ENCODE measurements at regions not wholly inside any gene's neighbourhood (a gene's known extent, or its start where the extent isn't known, plus 50 kb on each side); places are given as distances from the start of the nearest gene placed in this dataset.

DNA sequence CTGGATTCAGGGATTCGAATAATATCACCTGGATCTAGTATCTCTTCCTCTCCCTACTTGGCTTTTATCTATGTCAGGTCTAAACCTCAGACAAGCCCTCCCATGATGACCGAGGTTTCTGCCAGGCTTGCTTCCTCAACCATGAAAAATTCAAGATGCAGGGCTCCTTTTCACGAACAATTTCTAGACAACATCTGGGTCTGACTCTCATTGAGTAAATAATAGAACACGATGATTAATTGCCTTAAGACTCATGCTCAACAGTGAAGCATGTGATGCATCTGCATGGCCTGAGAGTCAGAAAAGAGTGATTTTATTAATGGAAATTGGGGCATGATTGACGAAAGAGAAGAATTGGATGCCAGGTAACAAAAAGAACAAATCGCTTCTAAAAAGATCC is 277.2 kb upstream of the ZNF608 start:
- no peak for TF ChIP-seq CTCF (IDR thresholded peaks at IDR 0.05)
- Mint-ChIP-seq H3K4me3 (no peak overlapping the region), H3K27ac (no peak overlapping the region)

GRCh38 chr5:125026867-125027731 is 280.7 kb upstream of the ZNF608 start:
- no peak for TF ChIP-seq CTCF (IDR thresholded peaks at IDR 0.05)
- Mint-ChIP-seq H3K36me3 (ENCODE audit: low read depth) (no peaks in the 10 kb centered on the region), H3K4me1 (ENCODE audit: low read depth) (peaks cover 9% of the 10 kb centered on the region), H3K27me3 (ENCODE audit: insufficient read depth) (peaks cover 3% of the 10 kb centered on the region; the same call in 1 of the 2 replicates), H3K27ac (no peak overlapping the region), H3K9me3 (no peaks in the 10 kb centered on the region), H3K4me3 (no peak overlapping the region)
- no peak for DNase-seq

More for the DNA sequence above, 277.2 kb upstream of the ZNF608 start:
- Mint-ChIP-seq H3K27me3 (ENCODE audit: insufficient read depth) (no peaks in the 10 kb centered on the region), H3K9me3 (no peaks in the 10 kb centered on the region), H3K4me1 (ENCODE audit: low read depth) (peaks cover 7% of the 10 kb centered on the region), H3K36me3 (ENCODE audit: low read depth) (no peaks in the 10 kb centered on the region)
- DNase-seq = no peak

- no peak for TF ChIP-seq CTCF (IDR thresholded peaks at IDR 0.05)
- H3K9me3 Mint-ChIP-seq = no peaks in the 10 kb centered on the region
- no peaks in the 10 kb centered on the region for H3K36me3 Mint-ChIP-seq (ENCODE audit: low read depth)
- H3K27me3 Mint-ChIP-seq (ENCODE audit: insufficient read depth) = peaks cover 3% of the 10 kb centered on the region
- no peak for DNase-seq
- H3K4me1 Mint-ChIP-seq (ENCODE audit: low read depth) = peaks cover 6% of the 10 kb centered on the region; the same call in 1 of the 2 replicates
- H3K27ac Mint-ChIP-seq = no peak overlapping the region
- H3K4me3 Mint-ChIP-seq = no peak overlapping the region
Measured at GRCh38 chr5:125032286-125032685, 285.8 kb upstream of the ZNF608 start.

GRCh38 chr5:125033602-125034001 is 287.2 kb upstream of the ZNF608 start:
- DNase-seq = no peak
- no peak overlapping the region for H3K27ac Mint-ChIP-seq
- H3K36me3 Mint-ChIP-seq (ENCODE audit: low read depth) = no peaks in the 10 kb centered on the region
- H3K4me1 Mint-ChIP-seq (ENCODE audit: low read depth) = peaks cover 6% of the 10 kb centered on the region; the same call in 1 of the 2 replicates
- no peak overlapping the region for H3K4me3 Mint-ChIP-seq
- peaks cover 6% of the 10 kb centered on the region for H3K27me3 Mint-ChIP-seq (ENCODE audit: insufficient read depth)
- TF ChIP-seq CTCF (IDR thresholded peaks at IDR 0.05) = no peak
- no peaks in the 10 kb centered on the region for H3K9me3 Mint-ChIP-seq

DNA sequence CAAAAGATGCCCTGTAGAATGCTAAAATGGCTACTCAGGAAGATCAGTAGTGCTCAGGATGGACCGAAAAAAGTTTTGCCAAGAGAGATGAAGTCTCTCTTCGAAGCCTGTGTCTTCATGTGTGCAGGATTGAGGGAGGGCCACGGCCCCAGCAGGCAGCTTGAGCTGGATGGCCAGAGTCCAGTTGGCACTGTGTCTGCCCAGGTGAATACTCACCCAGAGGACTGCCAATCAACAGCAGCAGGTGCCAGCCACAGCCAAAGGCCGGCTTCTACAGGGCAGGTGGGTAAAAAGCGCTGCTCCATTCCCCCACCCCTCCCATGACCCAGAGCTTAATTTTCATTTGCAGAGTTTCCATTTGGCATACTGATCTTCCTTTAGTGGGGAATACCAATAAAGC is 287.9 kb upstream of the ZNF608 start:
- Mint-ChIP-seq H3K36me3 (ENCODE audit: low read depth) (no peaks in the 10 kb centered on the region), H3K4me3 (no peak overlapping the region), H3K27me3 (ENCODE audit: insufficient read depth) (peaks cover 7% of the 10 kb centered on the region), H3K27ac (no peak overlapping the region), H3K4me1 (ENCODE audit: low read depth) (peaks cover 6% of the 10 kb centered on the region; the same call in 1 of the 2 replicates), H3K9me3 (no peaks in the 10 kb centered on the region)
- TF ChIP-seq CTCF (IDR thresholded peaks at IDR 0.05) = no peak
- DNase-seq = no peak

Measured in HFFc6 (cell line).